D721Med (cell line): ENCODE measurements at regions not wholly inside any gene's neighbourhood (a gene's known extent, or its start where the extent isn't known, plus 50 kb on each side); places are given as distances from the start of the nearest gene placed in this dataset.

Experiments
- DNase-seq: peaks from one replicate; pipeline ENCODE4 v3.0.0; 2011; ENCODE audit warnings: low spot score; ENCODE audit not compliant: insufficient read length
- FAIRE-seq: peaks from 2 replicates; lab custom pipeline; 2011; peaks lifted over from hg19 to GRCh38; lab: Jason Lieb, UNC
- CTCF ChIP-seq: IDR thresholded peaks from 2 replicates; pipeline ENCODE4 v1.5.1; 2012; ENCODE audit warnings: mild to moderate bottlenecking, control low read depth; ENCODE audit not compliant: insufficient read depth; ENCODE audit errors: missing control alignments

GRCh38 chr4:134753390-134753789, 551.8 kb upstream of the PABPC4L start:
- no peak for FAIRE-seq
- no peak for DNase-seq

GRCh38 chr4:134747108-134747805, 545.7 kb upstream of the PABPC4L start:
- FAIRE-seq (no peak), DNase-seq (no peak)
- TF ChIP-seq CTCF, result no peak

More at GRCh38 chr4:134753390-134753789, 551.8 kb upstream of the PABPC4L start:
- TF ChIP-seq CTCF, result no peak

- no peak for DNase-seq
- TF ChIP-seq CTCF, result no peak
- no peak for FAIRE-seq
Measured at GRCh38 chr4:134740290-134740689, 538.7 kb upstream of the PABPC4L start.

- FAIRE-seq (peak; percentile 16), DNase-seq (no peak)
- no peak for TF ChIP-seq CTCF
Measured at GRCh38 chr4:134735901-134736300, 534.3 kb upstream of the PABPC4L start.

- DNase-seq, result no peak
- no peak for FAIRE-seq
- no peak for TF ChIP-seq CTCF
Measured at GRCh38 chr4:134727696-134728095, 526.1 kb upstream of the PABPC4L start.

GRCh38 chr4:134722306-134722705, 520.7 kb upstream of the PABPC4L start:
- DNase-seq (no peak), FAIRE-seq (no peak)
- TF ChIP-seq CTCF, result no peak

- no peak for TF ChIP-seq CTCF
- FAIRE-seq (no peak), DNase-seq (no peak)
Measured at GRCh38 chr4:134720030-134720429, 518.4 kb upstream of the PABPC4L start.
